B cell (primary cell): ENCODE measurements at regions not wholly inside any gene's neighbourhood (a gene's known extent, or its start where the extent isn't known, plus 50 kb on each side); places are given as distances from the start of the nearest gene placed in this dataset.

ENCODE experiments used
- CTCF ChIP-seq: fragments of 200-600 bp; IDR thresholded peaks from one replicate; pipeline ENCODE4 v1.8.0; 2022; ENCODE audit warnings: antibody characterized with exemption, mild to moderate bottlenecking
- EZH2 ChIP-seq: IDR thresholded peaks from 2 replicates; pipeline ENCODE4 v1.6.1; 2012; ENCODE audit warnings: borderline replicate concordance, low read depth, mild to moderate bottlenecking, moderate library complexity, low read length; ENCODE audit not compliant: insufficient read depth, poor library complexity, severe bottlenecking

- TF ChIP-seq CTCF (no peak), EZH2 (no peak)
Measured at GRCh38 chr4:121517241-121517640, 136.4 kb upstream of the QRFPR start.
